Endothelial cell of umbilical vein (primary cell): ENCODE measurements at regions not wholly inside any gene's neighbourhood (a gene's known extent, or its start where the extent isn't known, plus 50 kb on each side); places are given as distances from the start of the nearest gene placed in this dataset.

Experiments used
- BruUV-seq: library from RNA; stranded (reverse); fragments of 400-500 nt; replicated peaks from 2 replicates; lab custom pipeline; 2021; lab: Mats Ljungman, UMichigan
- CTCF ChIA-PET: fragments of 300-600, 350-600 bp; sonication (Branson Sonifier 250); formaldehyde crosslinking; loops from one replicate; lab custom pipeline; 2021; ENCODE audit warnings: antibody characterized with exemption, inconsistent platforms; lab: Charles Lee
- POLR2A ChIA-PET: fragments of 300-600, 350-600 bp; sonication (Branson Sonifier 250); formaldehyde crosslinking; loops from one replicate; lab custom pipeline; 2021; ENCODE audit warnings: antibody characterized with exemption, inconsistent platforms; lab: Charles Lee
- DNase-seq: peaks from one replicate; pipeline ENCODE4 v3.0.0-alpha.2; 2011; ENCODE audit warnings: low read depth, low spot score
- FAIRE-seq: peaks from 2 replicates; lab custom pipeline; 2011; peaks lifted over from hg19 to GRCh38; lab: Jason Lieb, UNC
- H2AFZ ChIP-seq: 2 replicates; pipeline ENCODE4 v1.6.0; 2012; ENCODE audit warnings: low read depth, low read length, control low read depth, inconsistent platforms
- H3K27ac ChIP-seq: 2 replicates; pipeline ENCODE4 v1.5.1; 2011; ENCODE audit warnings: low read depth, mild to moderate bottlenecking, control low read depth, low read length, moderate library complexity; ENCODE audit not compliant: insufficient read depth
- H3K27me3 ChIP-seq, 2 experiments: 2 replicates each; pipeline versions ENCODE4 v1.6.0 to v1.6.1; 2011; ENCODE audit warnings: low read length in 2 of 2, mixed read lengths in 1 of 2; ENCODE audit not compliant: control insufficient read depth in 2 of 2, insufficient read depth in 2 of 2
- H3K36me3 ChIP-seq, 2 experiments: 2 replicates in 1 of 2; 3 replicates in 1 of 2; pipeline ENCODE4 v1.5.1; 2011; ENCODE audit warnings: low read length in 2 of 2, mild to moderate bottlenecking in 1 of 2, moderate library complexity in 1 of 2; ENCODE audit not compliant: control insufficient read depth in 2 of 2, insufficient read depth in 2 of 2; ENCODE audit errors: extremely low read depth in 1 of 2
- H3K4me1 ChIP-seq: 3 replicates; pipeline ENCODE4 v1.5.1; 2011; ENCODE audit warnings: mild to moderate bottlenecking, low read length; ENCODE audit not compliant: control insufficient read depth, insufficient read depth; ENCODE audit errors: extremely low read depth
- H3K4me2 ChIP-seq: 2 replicates; pipeline ENCODE4 v1.6.1; 2011; ENCODE audit warnings: low read length, control low read depth, mixed read lengths; ENCODE audit not compliant: insufficient read depth
- H3K4me3 ChIP-seq, 3 experiments: fragments of 200-600 bp in 1 of 3; sonication (generic), shearing (Covaris generic) in 1 of 3; replicated peaks in 1 of 3; 2 replicates each; pipeline ENCODE4 v1.5.1; 2011 to 2016; ENCODE audit warnings: control low read depth in 3 of 3, low read length in 3 of 3, mild to moderate bottlenecking in 2 of 3, inconsistent platforms in 1 of 3, low read depth in 1 of 3, moderate library complexity in 1 of 3; ENCODE audit not compliant: insufficient read depth in 1 of 3
- H3K79me2 ChIP-seq: 2 replicates; pipeline ENCODE4 v1.6.0; 2012; ENCODE audit warnings: low read length, inconsistent platforms; ENCODE audit not compliant: control insufficient read depth, insufficient read depth
- H3K9ac ChIP-seq: replicated peaks from 2 replicates; pipeline ENCODE3; 2011; ENCODE audit warnings: low read length, control low read depth; ENCODE audit not compliant: insufficient read depth; ENCODE audit errors: extremely low read depth
- H3K9me1 ChIP-seq: replicated peaks from 3 replicates; pipeline ENCODE4 v1.6.0; 2011; ENCODE audit warnings: mild to moderate bottlenecking, low read length; ENCODE audit not compliant: control insufficient read depth, insufficient read depth; ENCODE audit errors: extremely low read depth
- H3K9me3 ChIP-seq: replicated peaks from 2 replicates; pipeline ENCODE4 v1.5.1; 2012; ENCODE audit warnings: low read length, inconsistent platforms; ENCODE audit not compliant: control insufficient read depth, insufficient read depth
- H4K20me1 ChIP-seq: replicated peaks from 2 replicates; pipeline ENCODE3; 2011; ENCODE audit warnings: mild to moderate bottlenecking, low read length; ENCODE audit not compliant: control insufficient read depth, insufficient read depth; ENCODE audit errors: extremely low read depth
- EZH2 ChIP-seq: IDR thresholded peaks from 2 replicates; pipeline ENCODE4 v1.6.1; 2012; ENCODE audit warnings: borderline replicate concordance, low read depth, mild to moderate bottlenecking, moderate library complexity, low read length, inconsistent platforms; ENCODE audit not compliant: severe bottlenecking
- FOS ChIP-seq: IDR thresholded peaks from 2 replicates; pipeline ENCODE4 v1.6.1; 2011; ENCODE audit warnings: mild to moderate bottlenecking, low read length, moderate library complexity, borderline replicate concordance; ENCODE audit not compliant: insufficient read depth
- GATA2 ChIP-seq: IDR thresholded peaks from 2 replicates; pipeline ENCODE4 v1.7.0; 2011; ENCODE audit warnings: low read depth, mild to moderate bottlenecking, moderate library complexity, mixed read lengths, low read length; ENCODE audit not compliant: insufficient read length, insufficient read depth
- JUN ChIP-seq: IDR thresholded peaks from 2 replicates; pipeline ENCODE4 v1.6.1; 2011; ENCODE audit warnings: borderline replicate concordance, low read depth; ENCODE audit not compliant: insufficient read length, insufficient read depth
- MAX ChIP-seq: IDR thresholded peaks from 2 replicates; pipeline ENCODE4 v1.6.1; 2011; ENCODE audit not compliant: insufficient read depth, insufficient read length
- MYC ChIP-seq: IDR thresholded peaks from one replicate; pipeline ENCODE4 v1.6.1; 2011; ENCODE audit warnings: mild to moderate bottlenecking, low read depth, low read length
- POLR2A ChIP-seq: IDR thresholded peaks from 2 replicates; pipeline ENCODE4 v1.6.1; 2012; ENCODE audit warnings: low read depth, mild to moderate bottlenecking, control low read depth, low read length
- POLR2AphosphoS5 ChIP-seq: IDR thresholded peaks from 2 replicates; pipeline ENCODE4 v1.6.1; 2012; ENCODE audit warnings: low read depth, mild to moderate bottlenecking, control low read depth, low read length, moderate library complexity; ENCODE audit not compliant: insufficient read depth
- dilution Hi-C: fragments of 300-500 bp; cut with MboI; formaldehyde crosslinking; loops from one replicate; pipeline ENCODE4 v1.15.0; 2019; ENCODE audit warnings: low sequenced_read_pairs; ENCODE audit not compliant: extremely low pct_ligation_motif_present
- intact Hi-C: fragments of 100-400 bp; cut with micrococcal nuclease; formaldehyde crosslinking; loops from one replicate; pipeline ENCODE4 v1.10.0; 2022
- TF ChIP-seq, protein P1 (sequence below), 2 donors: IDR thresholded peaks; 1 replicate in 1 of 2; 2 replicates in 1 of 2; pipeline ENCODE4 v1.5.1; 2011; ENCODE audit warnings: low read length in 2 of 2, mild to moderate bottlenecking in 2 of 2, moderate library complexity in 2 of 2, control low read depth in 1 of 2, inconsistent platforms in 1 of 2, low read depth in 1 of 2; ENCODE audit not compliant: insufficient read depth in 1 of 2; ENCODE audit errors: extremely low read depth in 1 of 2

GRCh38 chr13:27012482-27013197, 159.0 kb downstream of the USP12 start:
- POLR2A ChIA-PET: no interaction called here
- H2AFZ ChIP-seq: no peak overlapping the region
- H3K4me3 ChIP-seq: no peak overlapping the region
- H3K9me3 ChIP-seq: no peaks in the 10 kb centered on the region
- no peak for DNase-seq
- no peaks in the 10 kb centered on the region for H3K9me1 ChIP-seq
- H3K79me2 ChIP-seq: no peaks in the 10 kb centered on the region
- peaks cover 3 to 8% of the 10 kb centered on the region in 2 experiments for H3K27me3 ChIP-seq
- CTCF ChIA-PET: no interaction called here
- H4K20me1 ChIP-seq: no peaks in the 10 kb centered on the region
- intact Hi-C loops (no loop called here), dilution Hi-C loops (no loop called here)
- BruUV-seq: no TSS peak
- no peaks in the 10 kb centered on the region for H3K4me1 ChIP-seq
- H3K4me2 ChIP-seq: no peak overlapping the region
- no peak for FAIRE-seq
- TF ChIP-seq GATA2 (no peak), MAX (no peak), EZH2 (no peak), JUN (no peak), POLR2A (no peak), FOS (no peak), MYC (no peak), POLR2AphosphoS5 (no peak)
- TF ChIP-seq, protein P1, sequence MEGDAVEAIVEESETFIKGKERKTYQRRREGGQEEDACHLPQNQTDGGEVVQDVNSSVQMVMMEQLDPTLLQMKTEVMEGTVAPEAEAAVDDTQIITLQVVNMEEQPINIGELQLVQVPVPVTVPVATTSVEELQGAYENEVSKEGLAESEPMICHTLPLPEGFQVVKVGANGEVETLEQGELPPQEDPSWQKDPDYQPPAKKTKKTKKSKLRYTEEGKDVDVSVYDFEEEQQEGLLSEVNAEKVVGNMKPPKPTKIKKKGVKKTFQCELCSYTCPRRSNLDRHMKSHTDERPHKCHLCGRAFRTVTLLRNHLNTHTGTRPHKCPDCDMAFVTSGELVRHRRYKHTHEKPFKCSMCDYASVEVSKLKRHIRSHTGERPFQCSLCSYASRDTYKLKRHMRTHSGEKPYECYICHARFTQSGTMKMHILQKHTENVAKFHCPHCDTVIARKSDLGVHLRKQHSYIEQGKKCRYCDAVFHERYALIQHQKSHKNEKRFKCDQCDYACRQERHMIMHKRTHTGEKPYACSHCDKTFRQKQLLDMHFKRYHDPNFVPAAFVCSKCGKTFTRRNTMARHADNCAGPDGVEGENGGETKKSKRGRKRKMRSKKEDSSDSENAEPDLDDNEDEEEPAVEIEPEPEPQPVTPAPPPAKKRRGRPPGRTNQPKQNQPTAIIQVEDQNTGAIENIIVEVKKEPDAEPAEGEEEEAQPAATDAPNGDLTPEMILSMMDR (IDR thresholded peaks at IDR 0.05; ENCODE audit: extremely low read depth in 1 of 2, insufficient read depth in 1 of 2, low read depth in 1 of 2, low read length in 2 of 2): no peak
- H3K36me3 ChIP-seq: no peaks in the 10 kb centered on the region
- no peak overlapping the region for H3K9ac ChIP-seq
- H3K27ac ChIP-seq: no peak overlapping the region
